Ovary (tissue), 7 donors: ENCODE measurements at regions not wholly inside any gene's neighbourhood (a gene's known extent, or its start where the extent isn't known, plus 50 kb on each side); places are given as distances from the start of the nearest gene placed in this dataset.

Source experiments
- DNase-seq, 5 donors: peaks; one replicate each; pipeline ENCODE4 v3.0.0-alpha.2; 2019 to 2020
- H3K27ac ChIP-seq, 2 donors: fragments of 200-600 bp; one replicate each; pipeline versions ENCODE4 v1.5.1 to v1.8.0; 2019 to 2022
- H3K27me3 ChIP-seq: fragments of 200-600 bp; one replicate; pipeline ENCODE4 v1.8.0; 2022
- H3K36me3 ChIP-seq: fragments of 200-600 bp; sonication (generic); one replicate; pipeline ENCODE4 v1.5.1; 2019
- H3K4me1 ChIP-seq: one replicate; pipeline ENCODE4 v1.8.1; 2013; ENCODE audit warnings: mild to moderate bottlenecking, moderate library complexity; ENCODE audit not compliant: insufficient read depth
- H3K4me3 ChIP-seq: fragments of 200-600 bp; sonication (generic); one replicate; pipeline ENCODE4 v1.5.1; 2017
- H3K9me3 ChIP-seq, 2 donors: fragments of 200-600 bp in 1 of 2; sonication (generic) in 1 of 2; one replicate each; pipeline versions ENCODE4 v1.5.1 to v1.8.1; 2013 to 2019; ENCODE audit warnings: mild to moderate bottlenecking in 1 of 2, moderate library complexity in 1 of 2
- EP300 ChIP-seq: sonication (generic); formaldehyde crosslinking; IDR thresholded peaks from one replicate; pipeline ENCODE4 v1.6.1; 2017; ENCODE audit warnings: antibody characterized with exemption
- POLR2A ChIP-seq: fragments of 450-650 bp; IDR thresholded peaks from one replicate; pipeline ENCODE4 v1.6.1; 2017; ENCODE audit warnings: antibody characterized with exemption, mild to moderate bottlenecking, moderate library complexity
- WGBS, 3 donors: extraction: QIAGEN DNeasy Blood & Tissue Kit in 1 of 3; methylation state at CpG; one replicate each; pipeline versions ENCODE4 v1.1.5 to v1.1.7; 2013 to 2017; 5-methylcytosine and 5-hydroxymethylcytosine counted together
- intact Hi-C, 4 donors: fragments of 100-400 bp; cut with DNase I; formaldehyde crosslinking; loops; one replicate each; pipeline versions ENCODE4 v1.11.0 to v1.15.1; 2022 to 2023
- TF ChIP-seq, protein P1 (sequence below), 3 donors: fragments of 450-650 bp in 2 of 3; fragments of 200-600 bp in 1 of 3; IDR thresholded peaks; one replicate each; pipeline versions ENCODE4 v1.5.1 to v1.8.0; 2016 to 2022; ENCODE audit warnings: antibody characterized with exemption in 3 of 3, mild to moderate bottlenecking in 1 of 3
- donor health status: DM: no; HTN: no; CAD: no; lungs with moderate emphysema.
- donor health status: DM: no; HTN: no; CAD: no.
- donor health status: Bipolar disorder and iron deficiency.
- donor health status: DM: no; HTN: no; CAD: no.
- donor health status: DM: yes; HTN: yes; CAD: no.

DNA sequence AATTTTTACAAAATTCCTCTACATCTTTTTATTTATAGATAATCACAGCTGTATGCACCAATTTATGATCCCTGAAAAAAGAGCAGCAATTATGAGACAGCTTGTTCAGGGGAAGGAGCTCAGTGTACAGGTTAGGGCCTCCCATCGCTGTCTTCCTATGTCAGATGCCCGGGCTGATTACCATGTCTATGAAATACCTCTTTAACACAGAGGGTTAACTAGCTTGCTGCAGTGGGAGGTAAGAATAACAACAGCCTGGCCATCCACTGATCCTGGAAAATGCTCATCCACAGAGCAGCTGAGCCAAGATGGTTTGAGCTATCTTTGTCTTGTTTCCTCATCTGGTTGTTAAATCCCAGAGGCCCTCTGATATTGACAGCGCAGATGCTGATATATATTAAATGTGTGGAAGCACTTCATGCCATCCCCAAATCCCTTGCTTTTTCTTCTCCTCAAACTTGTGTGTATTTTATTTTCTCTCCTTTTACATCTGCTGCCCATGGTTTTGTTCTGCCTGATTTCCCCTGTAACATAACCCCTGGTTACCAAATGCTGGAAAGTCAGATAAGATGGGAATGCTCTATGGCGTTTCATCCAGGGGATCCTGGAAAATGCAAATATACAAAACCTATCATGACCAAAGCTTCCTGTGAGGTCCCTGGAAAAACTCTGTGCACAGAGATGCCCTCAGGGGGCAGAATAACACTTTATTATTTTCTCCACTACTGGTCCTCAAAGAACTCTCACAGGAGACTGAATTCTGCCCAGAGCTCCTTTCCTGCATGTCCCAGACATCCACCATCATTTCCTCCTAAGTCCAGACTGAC is 85.8 kb upstream of the PUDP start:
- Histone ChIP-seq H3K4me1 (no peaks in the 10 kb centered on the region), H3K27me3 (no peaks in the 10 kb centered on the region), H3K36me3 (no peaks in the 10 kb centered on the region), H3K4me3 (no peak overlapping the region), H3K27ac (no peak overlapping the region), H3K9me3 (no peaks in the 10 kb centered on the region)
- DNase-seq = no peak
- intact Hi-C loops = no loop called here
- 43 to 51% (median 45%) methylated on average over 4 of the region's 4 CpGs for WGBS, 3 donors
- TF ChIP-seq POLR2A = no peak
- TF ChIP-seq, protein P1, sequence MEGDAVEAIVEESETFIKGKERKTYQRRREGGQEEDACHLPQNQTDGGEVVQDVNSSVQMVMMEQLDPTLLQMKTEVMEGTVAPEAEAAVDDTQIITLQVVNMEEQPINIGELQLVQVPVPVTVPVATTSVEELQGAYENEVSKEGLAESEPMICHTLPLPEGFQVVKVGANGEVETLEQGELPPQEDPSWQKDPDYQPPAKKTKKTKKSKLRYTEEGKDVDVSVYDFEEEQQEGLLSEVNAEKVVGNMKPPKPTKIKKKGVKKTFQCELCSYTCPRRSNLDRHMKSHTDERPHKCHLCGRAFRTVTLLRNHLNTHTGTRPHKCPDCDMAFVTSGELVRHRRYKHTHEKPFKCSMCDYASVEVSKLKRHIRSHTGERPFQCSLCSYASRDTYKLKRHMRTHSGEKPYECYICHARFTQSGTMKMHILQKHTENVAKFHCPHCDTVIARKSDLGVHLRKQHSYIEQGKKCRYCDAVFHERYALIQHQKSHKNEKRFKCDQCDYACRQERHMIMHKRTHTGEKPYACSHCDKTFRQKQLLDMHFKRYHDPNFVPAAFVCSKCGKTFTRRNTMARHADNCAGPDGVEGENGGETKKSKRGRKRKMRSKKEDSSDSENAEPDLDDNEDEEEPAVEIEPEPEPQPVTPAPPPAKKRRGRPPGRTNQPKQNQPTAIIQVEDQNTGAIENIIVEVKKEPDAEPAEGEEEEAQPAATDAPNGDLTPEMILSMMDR (IDR thresholded peaks at IDR 0.05) = no peak
- TF ChIP-seq EP300 = no peak

DNA sequence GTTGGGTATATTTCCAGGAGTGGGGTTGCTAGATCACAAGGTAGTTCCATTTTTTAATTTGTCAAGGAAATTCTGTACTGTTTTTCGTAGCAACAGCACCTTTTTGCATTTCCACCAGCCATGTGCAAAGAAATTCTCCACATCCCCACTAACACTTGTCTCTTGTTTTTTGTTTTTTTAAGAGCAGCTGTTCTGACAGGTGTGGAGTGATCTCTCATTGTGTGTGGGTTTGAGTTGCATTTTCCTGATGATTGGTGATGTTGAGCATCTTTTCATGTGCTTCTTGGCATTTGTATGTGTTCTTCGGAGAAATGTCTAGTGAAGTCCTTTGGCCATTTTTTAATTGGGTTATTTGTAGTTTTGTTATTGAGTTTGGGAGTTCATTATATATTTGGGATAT is 80.3 kb upstream of the PUDP start:
- H3K27me3 ChIP-seq = no peaks in the 10 kb centered on the region
- no peak overlapping the region for H3K27ac ChIP-seq
- DNase-seq = no peak
- peaks cover 2% of the 10 kb centered on the region for H3K4me1 ChIP-seq
- 50 to 99% (median 98%) methylated on average over 2 of the region's 2 CpGs for WGBS, 3 donors
- intact Hi-C loops = no loop called here
- H3K9me3 ChIP-seq = no peaks in the 10 kb centered on the region
- TF ChIP-seq POLR2A = no peak
- no peak for TF ChIP-seq EP300
- TF ChIP-seq, protein P1 (IDR thresholded peaks at IDR 0.05) = no peak
- no peak overlapping the region for H3K4me3 ChIP-seq
- no peaks in the 10 kb centered on the region for H3K36me3 ChIP-seq

DNA sequence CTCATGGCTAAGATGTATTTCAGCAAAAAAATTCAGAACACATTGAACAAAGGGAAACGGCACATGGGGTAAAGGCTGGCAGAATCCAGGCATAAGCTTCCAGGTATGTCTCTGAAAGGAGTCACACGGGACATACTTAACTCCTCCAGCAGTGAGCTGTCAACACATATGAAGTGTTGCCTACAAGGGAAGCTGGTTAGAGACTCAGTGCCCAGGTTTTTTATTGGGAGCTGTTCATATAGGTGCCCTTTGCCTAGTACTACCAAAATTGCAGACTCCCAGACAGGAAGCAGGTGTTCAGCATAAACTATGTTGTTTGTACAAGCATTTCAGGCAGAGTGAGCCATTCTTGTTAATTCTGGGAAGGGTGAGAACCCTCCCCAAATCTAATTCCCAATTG is 77.4 kb upstream of the PUDP start:
- Histone ChIP-seq H3K36me3 (no peaks in the 10 kb centered on the region), H3K9me3 (no peaks in the 10 kb centered on the region), H3K4me3 (no peak overlapping the region), H3K4me1 (peaks cover 2% of the 10 kb centered on the region), H3K27me3 (no peaks in the 10 kb centered on the region), H3K27ac (no peak overlapping the region)
- no peak for TF ChIP-seq POLR2A
- WGBS, 3 donors = 81 to 87% (median 85%) methylated on average over 2 of the region's 2 CpGs
- intact Hi-C loops = no loop called here
- no peak for DNase-seq

DNA sequence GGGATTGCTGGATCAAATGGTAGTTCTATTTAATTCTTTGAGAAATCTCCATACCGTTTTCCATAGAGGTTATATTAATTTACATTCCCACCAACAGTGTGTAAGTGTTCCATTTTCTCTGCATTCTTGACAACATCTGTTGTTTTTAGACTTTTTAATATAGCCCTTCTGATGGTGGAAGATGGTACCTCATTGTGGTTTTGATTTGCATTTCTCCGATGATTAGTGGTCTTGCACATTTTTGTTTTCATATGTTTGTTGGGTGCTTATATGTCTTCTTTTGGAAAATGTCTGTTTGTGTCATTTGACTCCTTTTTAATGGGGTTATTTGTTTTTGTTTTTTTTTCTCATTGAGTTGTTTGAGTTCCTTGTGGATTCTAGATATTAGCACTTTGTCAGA is 75.3 kb upstream of the PUDP start:
- TF ChIP-seq POLR2A (no peak), EP300 (no peak)
- intact Hi-C loops = no loop called here
- H3K4me3 ChIP-seq = no peak overlapping the region
- WGBS, 3 donors = 92 to 94% (median 93%) methylated on average over 2 of the region's 2 CpGs
- no peaks in the 10 kb centered on the region for H3K27me3 ChIP-seq
- no peaks in the 10 kb centered on the region for H3K9me3 ChIP-seq
- no peaks in the 10 kb centered on the region for H3K36me3 ChIP-seq
- peaks cover 4% of the 10 kb centered on the region for H3K4me1 ChIP-seq
- no peak overlapping the region for H3K27ac ChIP-seq
- DNase-seq = no peak

DNA sequence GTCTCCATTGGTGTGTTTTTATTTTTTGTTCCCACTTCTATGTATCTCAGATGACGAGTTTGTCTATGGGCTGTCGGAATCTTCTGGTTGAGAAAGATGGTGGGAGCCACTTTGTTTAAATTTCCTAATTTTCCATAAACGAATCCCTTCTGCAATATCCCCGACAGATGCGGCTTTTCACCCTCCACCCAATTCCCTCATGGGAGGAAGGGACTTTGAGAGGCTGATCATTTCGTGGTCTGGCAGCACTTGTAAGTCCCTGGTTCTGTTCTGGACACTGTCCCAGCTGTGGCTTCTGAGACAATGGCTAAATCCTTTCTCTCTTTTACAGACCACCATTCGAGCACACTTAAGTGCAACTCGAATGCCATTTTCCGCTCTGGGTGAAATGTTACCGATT is 72.2 kb upstream of the PUDP start:
- Histone ChIP-seq H3K27ac (no peak overlapping the region), H3K27me3 (no peaks in the 10 kb centered on the region), H3K4me3 (no peak overlapping the region), H3K36me3 (no peaks in the 10 kb centered on the region), H3K9me3 (no peaks in the 10 kb centered on the region), H3K4me1 (peaks cover 4% of the 10 kb centered on the region)
- 88 to 93% (median 89%) methylated on average over 10 of the region's 10 CpGs for WGBS, 3 donors
- no peak for DNase-seq
- TF ChIP-seq POLR2A (no peak), EP300 (no peak)
- TF ChIP-seq, protein P1 (IDR thresholded peaks at IDR 0.05) = no peak
- intact Hi-C loops = no loop called here
